OCI-LY7 (cell line): ENCODE measurements at regions not wholly inside any gene's neighbourhood (a gene's known extent, or its start where the extent isn't known, plus 50 kb on each side); places are given as distances from the start of the nearest gene placed in this dataset.

ENCODE experiments used
- BruUV-seq: library from RNA; stranded (reverse); fragments of 400-500 nt; replicated peaks from 2 replicates; lab custom pipeline; 2021; lab: Mats Ljungman, UMichigan
- CTCF ChIA-PET: fragments of 300-600 bp; sonication (Branson Sonifier 250); formaldehyde crosslinking; loops from one replicate; lab custom pipeline; 2022; ENCODE audit warnings: antibody characterized with exemption; ENCODE audit not compliant: unreplicated experiment; lab: Charles Lee
- POLR2A ChIA-PET: fragments of 300-600 bp; sonication (Branson Sonifier 250); formaldehyde crosslinking; loops from one replicate; lab custom pipeline; 2022; ENCODE audit warnings: antibody characterized with exemption; lab: Charles Lee
- DNase-seq: peaks from one replicate; pipeline ENCODE4 v3.0.0-alpha.2; 2015; ENCODE audit warnings: low spot score
- H2AFZ ChIP-seq: fragments of 200-600 bp; sonication (generic), shearing (Covaris generic); 2 replicates; pipeline ENCODE4 v1.6.1; 2014; ENCODE audit warnings: mild to moderate bottlenecking, antibody characterized with exemption, low read length, moderate library complexity
- H3K27ac ChIP-seq: fragments of 200-600 bp; sonication (generic); 2 replicates; pipeline ENCODE4 v1.5.1; 2014; ENCODE audit warnings: mixed run types, low read depth, mild to moderate bottlenecking, moderate library complexity, low read length, inconsistent platforms; ENCODE audit not compliant: poor library complexity, severe bottlenecking
- H3K36me3 ChIP-seq: fragments of 200-600 bp; sonication (generic); 2 replicates; pipeline ENCODE4 v1.6.1; 2014; ENCODE audit warnings: mild to moderate bottlenecking, antibody characterized with exemption, low read length, moderate library complexity, mixed read lengths; ENCODE audit not compliant: insufficient read depth
- H3K4me1 ChIP-seq: fragments of 200-600 bp; sonication (generic); 2 replicates; pipeline ENCODE4 v1.5.1; 2014; ENCODE audit warnings: mild to moderate bottlenecking, low read length; ENCODE audit not compliant: insufficient read depth, poor library complexity, severe bottlenecking
- H3K4me2 ChIP-seq: fragments of 200-600 bp; sonication (generic); 2 replicates; pipeline ENCODE4 v1.6.1; 2014; ENCODE audit warnings: mild to moderate bottlenecking, low read length
- H3K4me3 ChIP-seq: fragments of 200-600 bp; sonication (generic); 2 replicates; pipeline ENCODE4 v1.5.1; 2014; ENCODE audit warnings: mild to moderate bottlenecking, low read depth, low read length; ENCODE audit not compliant: poor library complexity, severe bottlenecking
- H3K79me2 ChIP-seq: fragments of 200-600 bp; sonication (generic); 2 replicates; pipeline ENCODE4 v1.6.1; 2016; ENCODE audit warnings: low read depth, mild to moderate bottlenecking, low read length, moderate library complexity, mixed read lengths; ENCODE audit not compliant: insufficient read depth
- H3K9me2 ChIP-seq: fragments of 200-600 bp; sonication (generic); 2 replicates; pipeline ENCODE4 v1.6.1; 2016; ENCODE audit warnings: mild to moderate bottlenecking, low read length, mixed read lengths; ENCODE audit not compliant: insufficient read depth
- H3K9me3 ChIP-seq: fragments of 200-600 bp; sonication (generic); 2 replicates; pipeline ENCODE4 v1.6.1; 2014; ENCODE audit warnings: mild to moderate bottlenecking, mixed run types, low read length, mixed read lengths
- H4K20me1 ChIP-seq: fragments of 200-600 bp; sonication (generic); 2 replicates; pipeline ENCODE4 v1.6.1; 2014; ENCODE audit warnings: mild to moderate bottlenecking, antibody characterized with exemption, low read length, moderate library complexity, mixed read lengths; ENCODE audit not compliant: insufficient read depth
- CTCF ChIP-seq: fragments of 200-600 bp; sonication (generic); conservative IDR thresholded peaks from 2 replicates; pipeline ENCODE4 v1.5.1; 2014; ENCODE audit warnings: mild to moderate bottlenecking, antibody characterized with exemption, low read length, moderate library complexity, mixed read lengths
- EZH2phosphoT487 ChIP-seq: fragments of 200-600 bp; sonication (generic); IDR thresholded peaks from 2 replicates; pipeline ENCODE4 v1.6.1; 2018; ENCODE audit warnings: low read depth, borderline replicate concordance, mild to moderate bottlenecking, mixed run types, antibody characterized with exemption, low read length, moderate library complexity, mixed read lengths
- intact Hi-C: fragments of 100-400 bp; cut with micrococcal nuclease; formaldehyde crosslinking; loops from one replicate; pipeline ENCODE4 v1.10.0; 2022; ENCODE audit not compliant: unreplicated experiment

- Histone ChIP-seq H3K9me2 (no peaks in the 10 kb centered on the region), H3K4me3 (no peak overlapping the region), H3K4me1 (no peaks in the 10 kb centered on the region), H3K9me3 (no peaks in the 10 kb centered on the region), H3K4me2 (no peak overlapping the region), H3K79me2 (no peaks in the 10 kb centered on the region), H3K27ac (no peak overlapping the region), H3K36me3 (no peaks in the 10 kb centered on the region), H2AFZ (no peak overlapping the region), H4K20me1 (no peaks in the 10 kb centered on the region)
- CTCF ChIA-PET: no interaction called here
- intact Hi-C loops: no loop called here
- TF ChIP-seq EZH2phosphoT487 (no peak), CTCF (no peak)
- POLR2A ChIA-PET: no interaction called here
- no peak for DNase-seq
- no TSS peak for BruUV-seq
Measured at GRCh38 chr5:15267966-15268365, 232.0 kb upstream of the FBXL7 start.

DNA sequence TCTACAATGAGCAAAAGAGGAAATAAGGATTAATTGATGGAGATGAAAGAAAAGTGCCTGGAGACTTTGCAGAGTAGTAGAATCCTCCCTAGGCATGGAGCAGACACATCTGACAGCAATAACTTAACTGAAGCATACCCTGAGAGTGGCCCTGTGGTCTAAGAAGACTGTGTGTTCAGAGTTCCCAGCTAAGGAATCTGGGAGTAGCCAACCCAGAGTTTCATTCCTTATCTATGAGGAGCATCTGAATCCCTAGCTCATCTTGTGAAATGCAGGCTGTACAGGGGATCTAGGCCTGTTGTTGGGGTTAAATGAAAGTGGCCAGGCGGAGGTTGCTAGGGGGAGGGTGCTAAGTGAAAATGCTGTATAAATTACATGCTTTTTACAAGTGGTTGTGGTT is 233.1 kb upstream of the FBXL7 start:
- H3K4me3 ChIP-seq: no peak overlapping the region
- CTCF ChIA-PET: no interaction called here
- intact Hi-C loops: no loop called here

GRCh38 chr5:15266229-15266628 is 233.8 kb upstream of the FBXL7 start:
- Histone ChIP-seq H3K4me2 (no peak overlapping the region), H3K9me3 (no peaks in the 10 kb centered on the region), H3K36me3 (no peaks in the 10 kb centered on the region), H2AFZ (no peak overlapping the region), H3K4me3 (no peak overlapping the region), H3K4me1 (no peaks in the 10 kb centered on the region), H3K9me2 (no peaks in the 10 kb centered on the region), H3K27ac (no peak overlapping the region), H3K79me2 (no peaks in the 10 kb centered on the region), H4K20me1 (no peaks in the 10 kb centered on the region)
- BruUV-seq: no TSS peak
- DNase-seq: no peak
- intact Hi-C loops: no loop called here
- ChIA-PET POLR2A (no interaction called here), CTCF (no interaction called here)
- TF ChIP-seq CTCF (no peak), EZH2phosphoT487 (no peak)

More for the DNA sequence above, 233.1 kb upstream of the FBXL7 start:
- Histone ChIP-seq H4K20me1 (no peaks in the 10 kb centered on the region), H3K4me2 (no peak overlapping the region), H2AFZ (no peak overlapping the region), H3K4me1 (no peaks in the 10 kb centered on the region), H3K9me2 (no peaks in the 10 kb centered on the region), H3K79me2 (no peaks in the 10 kb centered on the region), H3K36me3 (no peaks in the 10 kb centered on the region), H3K27ac (no peak overlapping the region), H3K9me3 (no peaks in the 10 kb centered on the region)
- no peak for DNase-seq
- no TSS peak for BruUV-seq
- TF ChIP-seq CTCF (no peak), EZH2phosphoT487 (no peak)
- POLR2A ChIA-PET: no interaction called here
